Left colon (tissue), 2 donors: ENCODE measurements at regions not wholly inside any gene's neighbourhood (a gene's known extent, or its start where the extent isn't known, plus 50 kb on each side); places are given as distances from the start of the nearest gene placed in this dataset.

ENCODE experiments used
- ATAC-seq: fragments of 200-7000 bp; cut with Tn5 transposase; one replicate; pipeline ENCODE4 v1.9.1; 2020; ENCODE audit warnings: mild to moderate bottlenecking, moderate library complexity
- DNase-seq, 2 donors: peaks; one replicate each; pipeline ENCODE4 v3.0.0-alpha.2; 2020
- intact Hi-C, 2 donors: fragments of 100-400 bp; cut with DNase I in 1 of 2; cut with micrococcal nuclease in 1 of 2; formaldehyde crosslinking; loops; one replicate each; pipeline versions ENCODE4 v1.11.2 to v1.14.0; 2022; cut with DNase I, micrococcal nuclease
- donor health status: DM: no; HTN: no; CAD: no.
- donor health status: DM: yes; HTN: yes; CAD: no.

DNA sequence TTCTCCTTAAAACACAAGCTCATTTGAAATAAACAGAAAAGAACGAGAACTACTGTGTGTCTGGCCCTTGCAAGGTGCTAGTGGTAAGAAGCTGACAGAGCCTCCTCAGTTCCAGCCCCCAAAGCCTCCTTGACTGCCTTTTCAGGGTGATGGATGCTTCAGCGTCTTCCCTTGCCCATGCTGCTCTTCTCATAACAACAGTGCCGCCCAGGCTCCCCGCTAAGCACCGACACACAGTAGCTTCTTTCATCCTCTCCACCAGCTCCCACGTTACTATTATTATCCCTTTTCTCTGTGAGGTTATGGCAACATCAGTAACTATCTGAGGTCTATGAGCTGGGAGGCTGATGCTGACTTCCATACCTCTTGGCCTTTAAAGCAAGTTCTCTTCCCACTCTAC lies 418.6 kb downstream of the TSN start:
- DNase-seq (no peak), ATAC-seq (no peak)
- intact Hi-C loops, result no loop called here

- ATAC-seq, result no peak
- intact Hi-C loops, result no loop called here
- DNase-seq, result no peak
Measured at GRCh38 chr2:122179492-122180165, 424.2 kb downstream of the TSN start.

DNA sequence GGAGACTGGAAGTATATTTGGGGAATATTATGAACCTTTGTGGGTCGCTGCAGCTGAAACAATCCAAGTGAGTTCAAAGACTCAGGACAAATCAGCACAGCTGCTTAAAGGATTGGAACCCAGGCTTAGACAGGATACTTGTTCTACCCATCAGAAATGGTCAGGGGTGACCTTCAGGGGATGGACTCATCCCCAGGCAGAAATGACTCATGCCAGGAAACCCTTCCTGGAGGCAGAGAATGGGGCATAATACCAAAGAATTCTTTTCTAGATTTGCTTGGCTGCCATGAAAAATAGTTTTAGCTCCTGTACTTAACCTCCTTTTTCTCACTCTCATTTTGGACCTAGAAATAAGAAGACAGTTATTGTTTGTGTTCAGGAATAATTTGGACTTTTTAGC lies 425.5 kb downstream of the TSN start:
- no peak for ATAC-seq
- intact Hi-C loops, result no loop called here
- no peak for DNase-seq

- no peak for DNase-seq
- intact Hi-C loops, result no loop called here
- no peak for ATAC-seq
Measured at GRCh38 chr2:122182616-122183355, 427.3 kb downstream of the TSN start.

DNA sequence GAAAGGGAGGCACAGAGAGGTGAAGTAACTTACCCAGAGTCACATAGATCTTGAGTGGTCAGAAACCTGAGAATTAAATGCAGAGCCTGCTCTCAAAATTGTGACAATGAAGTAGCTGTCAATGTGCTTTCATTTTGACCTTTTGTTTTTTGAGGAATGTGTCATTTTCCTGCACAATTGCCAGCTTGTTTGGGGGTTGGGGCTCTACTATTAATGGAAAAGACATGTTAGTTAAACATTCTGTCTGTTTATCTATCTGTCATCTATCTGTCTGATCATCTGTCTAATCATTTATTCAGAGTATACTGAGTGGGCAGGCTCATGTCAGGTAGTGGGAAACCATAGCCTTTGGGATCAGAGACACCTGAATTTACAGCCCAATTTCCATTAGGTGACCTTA lies 428.4 kb downstream of the TSN start:
- intact Hi-C loops, result no loop called here
- ATAC-seq, result no peak
- no peak for DNase-seq

- no peak for DNase-seq
- no peak for ATAC-seq
- intact Hi-C loops, result no loop called here
Measured at GRCh38 chr2:122186761-122187222, 431.3 kb downstream of the TSN start.

DNA sequence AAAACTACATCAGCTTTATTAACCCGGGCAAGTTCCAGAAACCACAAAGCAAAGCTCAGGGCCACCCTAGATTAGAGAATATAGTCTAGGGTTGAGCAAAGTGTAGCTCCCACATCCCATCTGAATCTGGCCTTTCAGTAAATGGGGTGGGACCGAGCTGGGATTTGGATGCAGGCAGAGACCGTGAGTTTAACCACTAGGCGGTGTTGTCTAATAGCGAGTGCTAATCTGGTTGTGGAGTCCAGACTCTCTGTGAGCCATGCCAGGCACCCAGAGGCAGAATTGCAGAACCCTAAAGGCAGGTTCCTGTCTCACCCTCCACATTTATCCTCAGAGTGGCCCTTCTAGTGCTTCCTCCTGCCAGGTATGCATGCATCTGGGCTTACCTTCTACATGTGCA lies 435.9 kb downstream of the TSN start:
- intact Hi-C loops, result no loop called here
- DNase-seq (peak in 1 of 2 donors; percentile 20), ATAC-seq (peak; percentile 53)

GRCh38 chr2:122193622-122194021 lies 438.2 kb downstream of the TSN start:
- ATAC-seq, result no peak
- intact Hi-C loops, result no loop called here
- DNase-seq, result no peak

DNA sequence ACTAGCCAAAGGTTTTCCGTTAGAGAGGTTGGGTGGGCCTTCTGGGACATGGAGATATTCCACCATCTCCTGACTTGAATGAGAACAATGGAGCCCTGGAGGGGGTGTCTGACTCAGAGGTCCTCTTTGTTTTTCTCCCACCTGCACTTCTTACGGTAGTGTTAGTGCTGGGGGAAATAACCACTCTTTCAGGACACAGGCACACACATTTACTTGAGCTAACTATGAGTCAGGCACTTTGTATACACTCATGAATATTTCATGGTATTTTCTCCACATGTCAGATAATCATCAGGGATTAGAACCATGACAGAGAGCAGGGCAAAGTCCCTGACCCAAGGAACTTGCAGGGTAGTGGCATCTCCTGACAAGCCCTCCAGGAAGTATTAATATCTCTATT lies 439.1 kb downstream of the TSN start:
- intact Hi-C loops, result no loop called here
- ATAC-seq, result no peak
- DNase-seq, result no peak

GRCh38 chr2:122203523-122203922 lies 448.1 kb downstream of the TSN start:
- intact Hi-C loops, result no loop called here
- DNase-seq, result no peak
- no peak for ATAC-seq

GRCh38 chr2:122205641-122206040 lies 450.2 kb downstream of the TSN start:
- no peak for DNase-seq
- intact Hi-C loops, result no loop called here
- no peak for ATAC-seq

DNA sequence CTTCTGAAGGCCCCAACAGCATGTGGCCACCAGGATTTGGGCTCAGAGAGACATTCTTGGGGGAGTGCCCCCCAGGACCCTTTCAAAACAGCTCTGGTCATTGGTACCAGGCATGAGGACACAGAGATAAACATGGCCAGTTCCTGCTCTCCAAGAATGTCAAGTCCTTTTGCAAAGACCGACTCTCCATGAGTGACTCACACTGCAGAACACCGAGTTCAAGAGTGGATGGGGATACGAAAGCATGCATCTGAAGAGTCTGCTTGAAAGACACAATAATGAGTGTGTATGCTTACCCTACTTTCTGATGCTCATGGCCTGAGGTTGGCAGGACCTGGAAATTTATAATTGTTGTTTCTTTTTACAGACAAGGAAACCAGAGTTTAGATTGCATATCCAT lies 450.6 kb downstream of the TSN start:
- intact Hi-C loops, result no loop called here
- DNase-seq (no peak), ATAC-seq (no peak)

DNA sequence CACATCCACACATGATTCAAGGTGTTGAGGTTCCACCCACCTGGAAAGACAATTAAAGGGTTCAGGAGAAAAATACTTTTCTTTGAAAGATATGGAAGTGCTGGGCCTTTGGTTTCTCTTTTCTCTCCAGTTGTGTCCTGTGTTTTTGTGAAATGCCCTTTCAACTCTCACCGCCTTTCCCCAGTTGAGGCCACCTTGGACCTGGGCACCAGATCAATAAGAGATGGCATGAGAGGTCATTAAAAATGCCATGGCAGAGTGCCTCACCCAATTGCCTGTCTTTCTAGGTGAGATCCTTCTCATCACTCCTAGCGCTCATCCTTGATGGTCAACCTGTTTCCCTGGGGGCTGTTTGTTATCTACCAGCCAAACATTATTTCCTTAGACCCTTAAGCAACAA lies 453.9 kb downstream of the TSN start:
- ATAC-seq, result no peak

DNA sequence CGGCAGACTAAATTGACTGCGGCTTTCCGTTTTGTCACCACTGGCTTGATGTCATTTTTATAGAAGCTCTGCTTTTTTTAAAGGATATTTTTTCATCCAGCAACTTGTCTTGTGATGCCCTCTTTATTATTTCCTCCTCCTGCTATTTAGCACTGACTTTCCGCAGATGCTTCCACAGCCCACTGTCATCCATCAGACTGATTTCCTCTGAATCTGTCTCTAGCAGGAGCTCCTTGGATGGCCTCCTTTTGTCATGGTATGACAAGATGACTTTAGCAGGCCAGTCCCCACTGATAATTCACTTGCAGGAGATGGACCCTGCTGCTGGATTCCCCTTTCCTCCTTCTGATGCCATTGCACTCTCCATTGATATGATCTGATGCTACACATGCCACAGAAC lies 454.6 kb downstream of the TSN start:
- ATAC-seq (no peak), DNase-seq (no peak)
- intact Hi-C loops, result no loop called here

More for the DNA sequence above, 453.9 kb downstream of the TSN start:
- DNase-seq, result no peak
- intact Hi-C loops, result no loop called here

- no peak for ATAC-seq
- no peak for DNase-seq
- intact Hi-C loops, result no loop called here
Measured at GRCh38 chr2:122210898-122211856, 455.7 kb downstream of the TSN start.

- intact Hi-C loops, result no loop called here
- ATAC-seq, result no peak
Measured at GRCh38 chr2:122213312-122213711, 457.9 kb downstream of the TSN start.

GRCh38 chr2:122216071-122216470 lies 460.6 kb downstream of the TSN start:
- ATAC-seq (no peak), DNase-seq (no peak)
- intact Hi-C loops, result no loop called here

More at GRCh38 chr2:122213312-122213711, 457.9 kb downstream of the TSN start:
- no peak for DNase-seq

DNA sequence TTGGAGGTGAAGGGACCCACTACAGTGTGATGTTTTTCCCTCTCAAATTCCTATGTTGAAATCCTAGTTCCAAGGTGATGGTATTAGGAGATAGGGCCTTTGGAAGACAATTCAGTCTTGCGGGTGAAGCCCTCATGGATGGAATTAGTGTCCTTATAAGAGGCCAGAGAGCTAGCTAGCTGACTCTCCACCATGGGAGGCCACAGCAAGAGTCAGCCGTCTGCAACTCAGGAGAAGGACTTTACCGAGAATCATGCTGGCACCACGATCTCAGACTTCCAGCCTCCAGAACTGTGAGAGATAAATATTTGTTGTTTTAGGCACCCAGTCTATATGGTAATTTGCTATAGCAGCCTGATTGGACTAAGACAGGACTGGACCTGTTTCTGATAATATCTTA lies 461.4 kb downstream of the TSN start:
- ATAC-seq (no peak), DNase-seq (no peak)
- intact Hi-C loops, result no loop called here

GRCh38 chr2:122218596-122218995 lies 463.1 kb downstream of the TSN start:
- ATAC-seq (no peak), DNase-seq (no peak)
- intact Hi-C loops, result no loop called here

DNA sequence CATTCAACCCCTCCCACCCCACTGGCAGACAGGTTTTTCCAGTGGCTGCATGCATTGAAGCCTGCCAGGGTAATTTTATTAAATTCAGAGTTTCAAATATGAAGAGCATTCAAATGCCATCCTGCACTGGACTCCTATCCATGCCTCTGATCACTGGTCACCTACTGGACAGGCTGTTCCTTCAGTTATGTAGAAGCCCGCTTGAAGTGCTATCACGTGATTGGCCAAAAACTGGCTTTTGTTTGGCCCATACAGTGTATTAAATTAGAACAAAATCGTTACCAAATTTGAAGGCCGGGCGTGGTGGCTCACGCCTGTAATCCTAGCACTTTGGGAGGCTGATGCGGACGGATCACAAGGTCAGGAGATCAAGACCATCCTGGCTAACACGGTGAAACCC lies 464.1 kb downstream of the TSN start:
- intact Hi-C loops, result no loop called here
- DNase-seq, result no peak
- ATAC-seq, result no peak
